ENCODE measurements at regions not wholly inside any gene's neighbourhood (a gene's known extent, or its start where the extent isn't known, plus 50 kb on each side); places are given as distances from the start of the nearest gene placed in this dataset.

DNA sequence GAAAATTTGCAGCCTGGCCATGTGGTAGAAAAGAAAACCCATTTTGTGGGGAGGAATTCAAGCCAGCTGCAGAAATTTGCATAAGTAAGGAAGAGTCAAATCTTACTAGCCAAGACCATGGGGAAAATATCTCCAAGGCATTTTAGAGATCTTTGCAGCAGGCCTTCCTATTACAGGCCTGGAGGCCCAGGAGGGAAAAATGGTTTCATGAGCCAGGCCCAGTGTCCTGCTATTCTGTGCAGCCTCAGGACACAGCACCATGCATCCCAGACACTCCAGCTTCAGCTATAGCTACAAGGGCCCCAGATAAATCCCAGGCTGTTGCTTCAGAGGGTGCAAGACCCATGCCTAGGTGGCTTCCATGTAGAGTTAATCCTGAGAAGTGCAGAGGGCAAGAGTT, 1590.1 kb upstream of the PRR20A start:
- Histone ChIP-seq H3K27me3 (no peaks in the 10 kb centered on the region), H3K36me3 (no peaks in the 10 kb centered on the region), H3K4me3 (no peak overlapping the region), H3K27ac (no peak overlapping the region), H3K4me1 (no peaks in the 10 kb centered on the region), H3K9me3 (no peaks in the 10 kb centered on the region)
- no peak for DNase-seq (ENCODE audit: low spot score in 2 of 2)
- TF ChIP-seq CTCF (IDR thresholded peaks at IDR 0.05) (no peak), EP300 (IDR thresholded peaks at IDR 0.05) (no peak)

DNA sequence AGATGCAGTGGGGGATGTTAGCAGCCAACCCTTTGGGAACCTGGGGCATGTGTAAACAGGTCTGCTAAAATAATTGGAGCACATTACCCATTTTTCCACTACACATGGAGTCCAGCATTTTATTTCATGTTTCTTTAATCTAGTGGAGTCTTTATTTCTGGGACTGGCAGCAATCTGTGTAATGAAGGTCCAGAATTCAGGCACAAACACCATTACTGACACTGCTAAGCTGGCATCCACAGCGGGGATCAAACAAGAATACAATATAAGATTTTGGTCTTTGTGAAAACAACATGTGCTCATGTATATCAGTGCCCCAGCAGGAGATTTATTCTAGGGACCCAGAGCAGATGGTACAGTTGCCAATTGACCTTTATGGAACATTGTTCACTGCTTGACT, 1587.0 kb upstream of the PRR20A start:
- H3K27me3 ChIP-seq: no peaks in the 10 kb centered on the region
- no peak overlapping the region for H3K4me3 ChIP-seq
- WGBS: 73% methylated on average over 1 of the region's 1 CpG
- DNase-seq (ENCODE audit: low spot score in 2 of 2): no peak
- no peaks in the 10 kb centered on the region for H3K9me3 ChIP-seq
- TF ChIP-seq CTCF (IDR thresholded peaks at IDR 0.05) (no peak), EP300 (IDR thresholded peaks at IDR 0.05) (no peak), POLR2AphosphoS5 (IDR thresholded peaks at IDR 0.05) (no peak), POLR2A (IDR thresholded peaks at IDR 0.05) (no peak)
- no peaks in the 10 kb centered on the region for H3K36me3 ChIP-seq
- H3K4me1 ChIP-seq: no peaks in the 10 kb centered on the region
- H3K27ac ChIP-seq: no peak overlapping the region

GRCh38 chr13:55554741-55555140, 1586.0 kb upstream of the PRR20A start:
- no peak for DNase-seq (ENCODE audit: low spot score in 2 of 2)
- Histone ChIP-seq H3K4me3 (no peak overlapping the region), H3K4me1 (no peaks in the 10 kb centered on the region), H3K27me3 (no peaks in the 10 kb centered on the region), H3K27ac (no peak overlapping the region), H3K9me3 (no peaks in the 10 kb centered on the region), H3K36me3 (no peaks in the 10 kb centered on the region)
- 86% methylated on average over 1 of the region's 1 CpG for WGBS
- TF ChIP-seq POLR2A (IDR thresholded peaks at IDR 0.05) (no peak), EP300 (IDR thresholded peaks at IDR 0.05) (no peak), POLR2AphosphoS5 (IDR thresholded peaks at IDR 0.05) (no peak), CTCF (IDR thresholded peaks at IDR 0.05) (no peak)

GRCh38 chr13:55560331-55560730, 1580.4 kb upstream of the PRR20A start:
- H3K4me3 ChIP-seq: no peak overlapping the region
- TF ChIP-seq POLR2A (IDR thresholded peaks at IDR 0.05) (no peak), EP300 (IDR thresholded peaks at IDR 0.05) (no peak), CTCF (IDR thresholded peaks at IDR 0.05) (no peak), POLR2AphosphoS5 (IDR thresholded peaks at IDR 0.05) (no peak)
- no peaks in the 10 kb centered on the region for H3K4me1 ChIP-seq
- no peaks in the 10 kb centered on the region for H3K27me3 ChIP-seq
- no peak overlapping the region for H3K27ac ChIP-seq
- H3K9me3 ChIP-seq: no peaks in the 10 kb centered on the region
- no peaks in the 10 kb centered on the region for H3K36me3 ChIP-seq
- DNase-seq (ENCODE audit: low spot score in 2 of 2): no peak

DNA sequence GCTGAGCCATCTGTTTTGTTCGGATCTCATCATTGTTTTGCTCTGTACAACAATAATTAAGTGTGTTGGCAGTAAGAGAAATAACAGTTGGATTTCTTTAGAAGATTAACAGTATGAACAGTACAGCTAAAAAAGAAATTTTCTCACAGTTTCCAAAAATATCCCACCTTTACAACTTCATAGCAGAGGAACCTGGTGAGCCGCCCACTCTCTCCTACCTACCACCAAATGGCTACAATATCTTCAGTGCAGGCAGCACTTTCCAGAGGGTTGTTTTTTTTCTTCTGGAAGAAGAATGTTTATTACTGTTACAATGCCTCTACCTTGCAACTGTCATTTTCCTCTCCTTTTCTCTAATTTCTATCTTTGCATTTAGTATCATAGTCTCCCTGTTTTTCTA, 1577.5 kb upstream of the PRR20A start:
- H3K27me3 ChIP-seq: no peaks in the 10 kb centered on the region
- 56% methylated on average over 2 of the region's 2 CpGs for WGBS
- DNase-seq (ENCODE audit: low spot score in 2 of 2): no peak
- no peaks in the 10 kb centered on the region for H3K36me3 ChIP-seq
- no peak overlapping the region for H3K27ac ChIP-seq
- H3K4me3 ChIP-seq: no peak overlapping the region
- H3K4me1 ChIP-seq: no peaks in the 10 kb centered on the region
- H3K9me3 ChIP-seq: no peaks in the 10 kb centered on the region
- no peak for TF ChIP-seq CTCF (IDR thresholded peaks at IDR 0.05)
- TF ChIP-seq POLR2AphosphoS5 (IDR thresholded peaks at IDR 0.05): no peak
- TF ChIP-seq POLR2A (IDR thresholded peaks at IDR 0.05): no peak

Measured in suprapubic skin (tissue), 4 donors.